Activated CD4-positive, alpha-beta T cell treated with anti-CD3 and anti-CD28 coated beads, Interleukin-10, Interleukin-2, amounts not matched to agents 100 ng/mL and 50 ng/mL, durations not matched to agents 16 hours and 8 hours (primary cell): ENCODE measurements at regions not wholly inside any gene's neighbourhood (a gene's known extent, or its start where the extent isn't known, plus 50 kb on each side); places are given as distances from the start of the nearest gene placed in this dataset.
A peak's percentile ranks its signal among the peaks of the same experiment; 100 is the strongest.

ENCODE experiments used
- DNase-seq: peaks from one replicate; pipeline ENCODE4 v3.0.0-alpha.2; 2020

DNA sequence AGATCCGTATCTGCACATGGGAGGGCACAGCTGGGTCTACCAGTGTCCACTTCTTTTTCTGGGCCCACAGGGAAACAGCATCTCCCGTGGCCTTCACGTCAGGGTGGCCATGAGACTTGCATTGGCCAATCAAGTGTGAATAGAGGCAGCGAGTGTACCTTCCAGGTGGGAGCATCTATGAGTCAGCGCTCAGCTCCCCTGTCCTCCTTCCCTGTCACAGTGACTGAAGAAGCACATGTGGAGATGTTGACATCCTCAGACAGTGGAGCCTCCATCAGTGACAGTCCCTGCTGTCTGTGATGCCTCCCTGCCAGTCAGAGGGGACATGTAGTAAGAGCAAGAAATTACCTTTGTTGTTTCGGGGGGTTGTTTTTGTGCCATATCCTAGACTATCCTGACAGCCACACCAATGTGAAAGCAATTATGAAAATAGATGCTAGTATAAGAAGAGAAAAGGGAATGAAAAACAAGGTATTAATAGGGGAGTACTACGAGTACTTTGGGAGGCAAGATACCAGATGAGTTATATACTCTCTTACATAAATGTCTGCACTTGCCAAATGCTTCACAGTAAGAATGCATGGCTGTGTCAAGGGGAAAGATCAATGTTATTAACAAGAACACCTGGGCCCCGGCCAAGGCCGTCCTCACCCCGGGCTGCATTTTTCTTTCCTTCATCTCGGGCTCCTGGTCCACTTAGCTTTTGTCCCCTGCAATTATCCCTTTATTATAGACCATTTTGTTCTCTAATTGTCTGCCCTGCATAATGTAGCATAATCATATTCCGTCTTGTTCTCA, 86.0 kb downstream of the MATN1 start:
- DNase-seq, result no peak

GRCh38 chr1:30636621-30637020, 86.8 kb downstream of the MATN1 start:
- no peak for DNase-seq

- DNase-seq, result no peak
Measured at GRCh38 chr1:30635391-30635975, 87.9 kb downstream of the MATN1 start.

DNA sequence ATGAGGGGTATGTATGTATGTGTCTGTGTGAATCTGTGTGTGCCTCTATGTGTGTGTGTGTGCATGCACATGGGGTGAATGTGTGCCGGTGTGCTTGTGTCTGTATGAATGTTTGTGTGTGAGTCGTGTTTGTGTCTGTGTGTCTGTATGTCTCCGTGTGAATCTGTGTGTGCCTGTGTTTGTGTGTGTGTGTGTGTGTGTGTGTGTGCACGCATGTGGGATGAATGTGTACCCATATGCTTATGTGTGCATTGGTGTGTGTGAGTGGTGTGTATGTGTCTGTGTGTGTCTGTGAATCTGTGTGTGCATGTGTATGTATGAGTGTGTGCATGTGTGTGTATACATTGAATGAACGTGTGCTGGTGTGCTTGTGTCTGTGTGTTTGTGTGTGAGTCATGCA, 88.9 kb downstream of the MATN1 start:
- no peak for DNase-seq

DNA sequence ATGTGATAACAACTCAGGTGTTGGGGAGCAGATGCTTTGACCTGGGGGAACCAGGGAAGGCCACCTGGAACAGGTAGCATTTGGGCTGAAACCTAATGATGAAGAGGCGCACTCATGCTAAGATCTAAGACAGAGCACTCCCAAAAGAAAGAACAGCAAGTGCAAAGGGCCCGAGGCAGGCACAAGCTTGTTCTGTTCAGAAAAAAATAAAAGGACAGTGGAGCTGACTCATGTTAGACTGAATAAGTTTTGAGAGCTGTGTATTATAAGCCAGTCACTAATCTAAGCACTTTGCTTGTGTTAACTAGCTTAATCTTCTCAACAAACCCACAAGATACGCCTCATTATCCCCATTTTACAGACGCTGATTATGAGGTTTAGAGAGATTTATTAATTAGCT, 90.1 kb downstream of the MATN1 start:
- no peak for DNase-seq

DNA sequence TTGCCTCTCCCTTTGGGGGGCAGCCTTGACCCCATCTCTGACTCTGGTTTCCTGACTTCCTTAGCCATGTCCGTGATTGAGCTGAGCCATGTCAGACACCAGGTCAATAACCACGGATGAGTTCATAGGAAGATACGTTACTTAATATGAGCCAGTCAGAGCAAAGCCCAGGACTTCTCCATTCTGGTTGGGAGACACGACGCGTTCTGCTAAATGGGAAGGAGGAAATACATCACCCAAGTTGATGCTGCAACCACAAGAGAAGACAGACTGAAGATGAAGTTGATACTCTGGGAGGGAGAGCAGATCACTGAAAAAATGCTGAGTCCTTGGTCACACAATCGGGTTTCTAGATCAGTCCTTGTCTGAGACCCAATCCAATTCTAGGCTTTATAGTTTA, 90.9 kb downstream of the MATN1 start:
- DNase-seq, result no peak

DNA sequence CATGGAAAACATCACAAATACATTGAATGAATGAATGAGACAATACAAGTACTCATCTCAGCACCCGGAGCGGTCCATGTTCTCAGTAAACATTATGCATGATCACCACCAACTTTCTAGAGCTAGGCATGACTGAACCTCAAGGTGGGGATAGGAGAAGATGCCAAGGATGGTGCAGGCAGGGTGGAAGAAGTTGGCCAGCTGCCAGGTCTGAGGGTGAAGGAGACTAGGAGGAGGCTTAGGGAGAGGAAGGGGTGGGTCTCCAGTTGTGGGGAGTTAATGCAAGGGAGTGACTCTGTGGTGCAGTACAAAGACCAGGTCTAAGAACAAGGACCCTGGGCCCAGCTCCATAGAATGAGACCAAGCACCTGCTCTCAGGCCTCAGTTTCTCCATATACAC, 91.7 kb downstream of the MATN1 start:
- DNase-seq, result no peak

- no peak for DNase-seq
Measured at GRCh38 chr1:30629501-30629900, 93.9 kb downstream of the MATN1 start.

DNA sequence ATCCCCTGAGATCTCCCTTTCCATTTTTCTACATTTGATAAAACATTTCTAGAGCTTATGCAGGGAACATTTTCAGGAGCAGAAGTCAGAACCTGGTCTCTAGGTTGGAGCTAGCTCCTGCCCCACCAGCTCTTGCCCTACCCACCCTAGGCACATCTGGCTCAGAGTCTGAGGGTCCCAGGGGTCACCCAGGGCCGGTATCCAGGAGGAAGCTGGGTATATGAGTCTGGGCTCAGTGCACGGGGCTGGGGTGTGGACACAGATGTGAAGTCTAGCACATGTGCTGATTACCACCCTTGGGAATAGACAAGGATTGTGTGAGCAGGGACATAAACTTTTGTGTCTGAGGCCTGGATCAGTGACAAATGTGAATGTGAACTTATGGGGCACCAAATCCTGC, 95.4 kb downstream of the MATN1 start:
- DNase-seq, result no peak

GRCh38 chr1:30627206-30627605, 96.2 kb downstream of the MATN1 start:
- no peak for DNase-seq

GRCh38 chr1:30623431-30623830, 100.0 kb downstream of the MATN1 start:
- no peak for DNase-seq

DNA sequence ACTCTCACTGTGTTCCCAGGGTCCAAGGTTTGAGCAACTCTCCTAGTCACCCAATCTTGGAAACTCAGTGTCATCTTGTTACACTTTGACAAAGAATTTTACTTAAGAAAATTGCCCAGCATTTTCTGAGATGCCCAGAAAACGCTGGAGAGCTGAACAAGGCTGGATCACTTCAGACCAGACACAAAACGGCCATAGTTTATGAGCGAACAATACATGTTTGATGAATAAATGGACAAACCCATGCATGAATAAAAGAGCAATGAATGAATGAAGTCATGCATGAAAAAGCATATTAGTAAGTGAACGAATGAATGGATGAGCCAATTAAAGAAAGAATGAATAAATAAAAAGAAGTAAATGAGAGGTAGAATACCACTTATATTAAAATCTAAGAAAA, 103.8 kb downstream of the MATN1 start:
- no peak for DNase-seq

DNA sequence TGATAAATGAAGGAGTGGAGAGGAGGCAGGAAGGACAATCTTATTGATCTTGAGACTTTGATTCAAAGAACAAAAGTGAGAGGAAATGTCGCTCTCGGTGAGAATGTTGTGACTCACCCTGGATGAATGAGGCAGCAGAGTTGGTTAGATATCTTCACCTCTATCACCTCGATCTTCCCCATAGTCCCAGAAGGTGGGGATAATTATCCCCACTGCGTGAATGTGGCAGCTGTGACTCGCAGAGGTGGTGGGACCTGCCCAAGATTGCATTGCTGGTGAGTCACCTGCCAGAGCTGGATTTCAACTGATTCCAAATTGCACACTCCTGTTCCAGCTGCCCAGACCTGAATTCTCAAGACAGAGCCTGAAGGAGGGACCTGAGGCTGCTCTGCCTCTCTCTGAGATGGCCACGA, 105.0 kb downstream of the MATN1 start:
- DNase-seq, result peak; percentile 10

DNA sequence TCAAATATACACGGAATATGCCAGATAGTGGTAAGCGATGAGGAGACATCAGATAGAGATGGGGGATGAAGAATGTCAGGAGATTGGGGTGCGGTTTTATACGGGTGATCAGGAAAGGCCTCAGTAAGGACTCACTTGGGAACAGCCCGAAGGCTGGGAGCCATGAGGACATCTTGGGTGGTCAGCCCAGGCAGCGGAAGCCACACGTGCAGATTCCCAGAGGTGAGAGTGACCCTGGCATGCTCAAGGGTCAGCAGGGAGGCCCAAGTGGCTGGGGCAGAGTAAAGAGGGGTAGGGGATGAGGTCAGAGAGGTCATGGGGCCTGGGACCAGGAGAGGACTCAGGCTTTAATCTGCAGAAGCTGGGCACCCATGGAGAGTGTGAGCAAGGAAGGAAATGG, 106.6 kb downstream of the MATN1 start:
- DNase-seq, result no peak

- no peak for DNase-seq
Measured at GRCh38 chr1:30615816-30616590, 107.4 kb downstream of the MATN1 start.

DNA sequence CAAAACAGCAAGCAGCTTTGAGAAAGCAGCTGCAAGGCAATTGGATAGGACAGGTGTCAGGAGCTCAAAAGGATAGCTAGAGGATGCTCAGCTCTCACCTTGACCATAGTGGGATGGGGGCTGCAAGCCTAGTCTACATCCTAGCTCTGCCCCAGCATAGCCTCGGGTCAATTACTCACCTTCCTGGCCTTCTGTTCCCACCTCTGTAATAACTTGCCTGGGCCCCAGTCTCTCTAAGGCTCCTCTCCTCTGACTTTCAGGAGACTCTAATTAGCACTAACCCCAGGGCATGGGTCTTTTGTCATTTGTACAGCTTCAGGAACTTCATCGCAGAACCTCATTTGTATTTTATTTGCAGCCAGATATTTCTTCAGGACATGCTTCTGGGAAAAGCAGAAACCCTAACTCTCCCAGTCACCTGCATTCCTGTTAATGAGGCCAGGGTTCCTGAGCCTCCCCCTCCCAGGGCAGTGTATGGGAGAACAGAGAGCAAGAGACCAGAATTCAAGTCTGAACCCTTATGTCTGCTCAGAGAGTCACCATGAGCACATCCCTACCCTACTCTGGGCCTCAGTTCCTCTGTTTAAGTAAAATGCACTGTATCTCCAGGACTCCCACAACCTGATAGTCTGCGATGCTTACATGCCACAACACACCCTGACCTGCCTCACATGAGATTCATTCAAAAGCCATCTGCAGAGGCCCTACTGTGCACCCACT, 108.1 kb downstream of the MATN1 start:
- no peak for DNase-seq

GRCh38 chr1:30613188-30613587, 110.2 kb downstream of the MATN1 start:
- no peak for DNase-seq

- DNase-seq, result no peak
Measured at GRCh38 chr1:30612536-30613065, 110.8 kb downstream of the MATN1 start.

GRCh38 chr1:30611741-30612309, 111.6 kb downstream of the MATN1 start:
- no peak for DNase-seq

- DNase-seq, result no peak
Measured at GRCh38 chr1:30610917-30611316, 112.5 kb downstream of the MATN1 start.

GRCh38 chr1:30609999-30610345, 113.4 kb downstream of the MATN1 start:
- DNase-seq, result no peak

DNA sequence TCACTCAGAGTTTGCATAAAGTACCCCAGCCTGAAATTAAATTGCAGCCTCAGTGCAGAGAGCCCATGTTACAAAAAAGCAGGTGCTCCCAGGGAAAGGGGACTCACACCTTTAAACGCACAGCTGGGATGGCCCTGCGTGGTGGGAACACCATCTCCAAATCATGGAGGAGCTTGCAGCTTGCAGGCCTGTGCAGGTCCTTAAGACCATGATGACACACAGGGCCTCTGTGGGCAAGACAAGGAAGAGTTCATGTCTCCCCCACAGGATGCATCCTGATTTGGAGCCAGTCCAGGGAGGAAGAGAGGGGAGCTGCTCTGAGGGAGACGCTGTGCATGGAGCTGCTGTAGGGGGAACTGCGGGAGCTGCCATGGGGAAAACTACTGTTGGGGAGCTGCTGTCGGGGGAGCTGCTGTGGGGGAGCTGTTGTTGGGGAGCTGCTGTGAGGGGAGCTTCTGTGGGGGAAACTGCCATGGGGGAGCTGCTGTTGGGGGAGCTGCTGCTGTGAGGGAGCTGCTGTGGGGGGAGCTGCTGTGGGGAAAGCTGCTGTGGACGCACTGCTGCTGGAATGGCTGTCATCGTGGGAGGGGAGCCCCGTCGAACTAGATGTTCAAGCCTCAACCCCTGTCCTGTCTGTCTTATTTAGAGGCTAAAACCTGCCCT, 113.9 kb downstream of the MATN1 start:
- no peak for DNase-seq
